A673 (cell line): ENCODE measurements at regions not wholly inside any gene's neighbourhood (a gene's known extent, or its start where the extent isn't known, plus 50 kb on each side); places are given as distances from the start of the nearest gene placed in this dataset.

Experiments
- CTCF ChIP-seq: fragments of 300-800, 200-600 bp; sonication (generic); conservative IDR thresholded peaks from 2 replicates; pipeline ENCODE4 v1.5.1; 2017; ENCODE audit warnings: low read depth, mild to moderate bottlenecking, antibody characterized with exemption, low read length, moderate library complexity, mixed read lengths
- EZH2 ChIP-seq: fragments of 200-600 bp; sonication (generic); IDR thresholded peaks from 2 replicates; pipeline ENCODE4 v1.6.1; 2017; ENCODE audit warnings: borderline replicate concordance, low read depth, mild to moderate bottlenecking, mixed read lengths, antibody characterized with exemption, low read length; ENCODE audit not compliant: poor library complexity, severe bottlenecking

DNA sequence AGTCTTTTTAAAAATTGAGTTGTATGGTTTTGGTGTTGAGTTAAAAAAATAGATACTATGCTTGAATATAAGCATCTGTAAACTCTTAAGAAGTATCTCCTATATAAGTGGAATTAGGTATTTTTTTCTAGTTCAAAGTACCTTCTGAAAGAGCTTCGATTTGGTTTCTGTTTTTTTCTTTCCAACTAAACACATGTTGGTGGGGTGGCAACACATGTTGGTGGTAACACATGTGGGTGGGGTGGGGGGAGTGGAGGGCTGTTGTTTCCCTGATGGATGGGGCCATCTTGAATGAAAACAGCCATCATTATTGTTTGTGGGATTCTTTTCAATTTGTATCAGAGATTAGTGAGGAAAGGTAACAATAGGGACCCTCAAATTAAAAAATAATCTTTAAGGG is 178.9 kb downstream of the STK31 start:
- TF ChIP-seq CTCF (no peak), EZH2 (no peak)
